Prostate gland (tissue), 2 donors: ENCODE measurements at regions not wholly inside any gene's neighbourhood (a gene's known extent, or its start where the extent isn't known, plus 50 kb on each side); places are given as distances from the start of the nearest gene placed in this dataset.

ENCODE experiments used
- DNase-seq: peaks from one replicate; pipeline ENCODE4 v3.0.0-alpha.2; 2019; ENCODE audit warnings: low spot score
- H3K27ac ChIP-seq, 2 donors: fragments of 200-600 bp; sonication (generic); 2 replicates each; pipeline ENCODE4 v1.5.1; 2017 to 2019
- H3K27me3 ChIP-seq: fragments of 200-600 bp; sonication (generic); replicated peaks from 2 replicates; pipeline ENCODE4 v1.5.1; 2019; ENCODE audit not compliant: insufficient read depth
- H3K36me3 ChIP-seq, 2 donors: fragments of 200-600 bp; sonication (generic); 1 replicate in 1 of 2; 2 replicates in 1 of 2; pipeline versions ENCODE4 v1.5.1 to v1.8.1; 2017 to 2019
- H3K4me1 ChIP-seq: fragments of 200-600 bp; sonication (generic); replicated peaks from 2 replicates; pipeline ENCODE4 v1.5.1; 2019
- H3K4me3 ChIP-seq, 2 donors: fragments of 200-600 bp; sonication (generic); 2 replicates each; pipeline ENCODE4 v1.5.1; 2017 to 2019
- H3K9me3 ChIP-seq: fragments of 200-600 bp; sonication (generic); 2 replicates; pipeline ENCODE4 v1.5.1; 2017
- CTCF ChIP-seq, 4 experiments: fragments of 200-600 bp in 2 of 4; fragments of 450-650 bp in 2 of 4; sonication (generic) in 2 of 4; IDR thresholded peaks; 1 replicate in 3 of 4; 2 replicates in 1 of 4; pipeline ENCODE4 v1.5.1; 2016 to 2019; ENCODE audit warnings: antibody characterized with exemption in 4 of 4, mild to moderate bottlenecking in 2 of 4, moderate library complexity in 2 of 4
- POLR2A ChIP-seq: fragments of 450-650 bp; IDR thresholded peaks from one replicate; pipeline ENCODE4 v1.6.1; 2016; ENCODE audit warnings: antibody characterized with exemption, mild to moderate bottlenecking
- POLR2AphosphoS5 ChIP-seq: sonication (generic); formaldehyde crosslinking; IDR thresholded peaks from one replicate; pipeline ENCODE4 v1.6.1; 2017; ENCODE audit warnings: antibody characterized with exemption
- WGBS: methylation state at CpG from one replicate; pipeline ENCODE4 v1.1.5; 2018; 5-methylcytosine and 5-hydroxymethylcytosine counted together
- intact Hi-C: fragments of 100-400 bp; cut with DNase I; formaldehyde crosslinking; loops from one replicate; pipeline ENCODE4 v1.14.2; 2022

GRCh38 chr21:27795418-27795817, 828.5 kb upstream of the ADAMTS5 start:
- intact Hi-C loops, result no loop called here
- H3K4me3 ChIP-seq, result no peak overlapping the region
- no peak overlapping the region for H3K27ac ChIP-seq
- DNase-seq, result no peak
- TF ChIP-seq CTCF (IDR thresholded peaks at IDR 0.05) (no peak), POLR2A (no peak), POLR2AphosphoS5 (no peak)
- 73% methylated on average over 2 of the region's 2 CpGs for WGBS
- no peaks in the 10 kb centered on the region for H3K27me3 ChIP-seq
- H3K4me1 ChIP-seq, result no peaks in the 10 kb centered on the region
- H3K36me3 ChIP-seq, result no peaks in the 10 kb centered on the region
- H3K9me3 ChIP-seq, result no peaks in the 10 kb centered on the region

- 51% methylated on average over 1 of the region's 1 CpG for WGBS
- intact Hi-C loops, result no loop called here
- H3K27ac ChIP-seq, result no peak overlapping the region
- no peaks in the 10 kb centered on the region for H3K36me3 ChIP-seq
- TF ChIP-seq POLR2AphosphoS5 (no peak), CTCF (IDR thresholded peaks at IDR 0.05) (no peak), POLR2A (no peak)
- H3K4me1 ChIP-seq, result no peaks in the 10 kb centered on the region
- DNase-seq, result no peak
- H3K27me3 ChIP-seq, result no peaks in the 10 kb centered on the region
- H3K4me3 ChIP-seq, result no peak overlapping the region
- no peaks in the 10 kb centered on the region for H3K9me3 ChIP-seq
Measured at GRCh38 chr21:27793901-27794300, 827.0 kb upstream of the ADAMTS5 start.

GRCh38 chr21:27787046-27787445, 820.2 kb upstream of the ADAMTS5 start:
- no peak for DNase-seq
- H3K36me3 ChIP-seq, result no peaks in the 10 kb centered on the region
- TF ChIP-seq CTCF (IDR thresholded peaks at IDR 0.05), result no peak
- no peak for TF ChIP-seq POLR2A
- no peak for TF ChIP-seq POLR2AphosphoS5
- H3K4me3 ChIP-seq, result no peak overlapping the region
- no peaks in the 10 kb centered on the region for H3K4me1 ChIP-seq
- no peak overlapping the region for H3K27ac ChIP-seq
- intact Hi-C loops, result no loop called here
- no peaks in the 10 kb centered on the region for H3K27me3 ChIP-seq
- H3K9me3 ChIP-seq, result no peaks in the 10 kb centered on the region

GRCh38 chr21:27779606-27780005, 812.7 kb upstream of the ADAMTS5 start:
- Histone ChIP-seq H3K27me3 (no peaks in the 10 kb centered on the region), H3K9me3 (no peaks in the 10 kb centered on the region), H3K4me1 (no peaks in the 10 kb centered on the region), H3K36me3 (no peaks in the 10 kb centered on the region), H3K4me3 (no peak overlapping the region), H3K27ac (no peak overlapping the region)
- TF ChIP-seq CTCF (IDR thresholded peaks at IDR 0.05) (no peak), POLR2A (no peak), POLR2AphosphoS5 (no peak)
- WGBS, result 71% methylated on average over 2 of the region's 2 CpGs
- intact Hi-C loops, result no loop called here
- DNase-seq, result no peak

GRCh38 chr21:27776925-27777553, 810.2 kb upstream of the ADAMTS5 start:
- Histone ChIP-seq H3K27ac (no peak overlapping the region), H3K9me3 (no peaks in the 10 kb centered on the region), H3K4me3 (no peak overlapping the region), H3K36me3 (no peaks in the 10 kb centered on the region), H3K4me1 (no peaks in the 10 kb centered on the region), H3K27me3 (no peaks in the 10 kb centered on the region)
- intact Hi-C loops, result no loop called here
- TF ChIP-seq POLR2AphosphoS5 (no peak), POLR2A (no peak), CTCF (IDR thresholded peaks at IDR 0.05) (no peak)
- DNase-seq, result no peak
- 62% methylated on average over 9 of the region's 9 CpGs for WGBS
